ENCODE measurements at regions not wholly inside any gene's neighbourhood (a gene's known extent, or its start where the extent isn't known, plus 50 kb on each side); places are given as distances from the start of the nearest gene placed in this dataset.

- no peak for FAIRE-seq
- Histone ChIP-seq H3K9me3 (ENCODE audit: control insufficient read depth in 2 of 3, insufficient read depth in 1 of 3, low read length in 3 of 3) (no peaks in the 10 kb centered on the region), H3K27ac (ENCODE audit: low read depth in 2 of 2, low read length in 2 of 2) (no peak overlapping the region), H3K4me3 (ENCODE audit: low read length in 3 of 3) (no peak overlapping the region), H3K27me3 (ENCODE audit: control insufficient read depth, insufficient read depth, low read length) (no peaks in the 10 kb centered on the region), H3K36me3 (ENCODE audit: control insufficient read depth in 2 of 3, insufficient read depth in 3 of 3, low read length in 3 of 3) (no peaks in the 10 kb centered on the region), H3K9ac (ENCODE audit: low read length in 3 of 3) (no peak overlapping the region), H3K4me1 (ENCODE audit: control insufficient read depth in 2 of 3, insufficient read depth in 2 of 3, low read depth in 1 of 3, low read length in 3 of 3) (peaks cover 0 to 4% (median 0%) of the 10 kb centered on the region in 3 donors)
- DNase-seq: no peak
- intact Hi-C loops (cut with DNase I): no loop called here
- no peak for TF ChIP-seq CTCF (IDR thresholded peaks at IDR 0.05; ENCODE audit: borderline replicate concordance, extremely low read depth, insufficient read depth)
Measured at GRCh38 chr13:44096901-44097300, 217.2 kb downstream of the LACC1 start.

GRCh38 chr13:44098559-44098958 lies 218.9 kb downstream of the LACC1 start:
- no peak for DNase-seq
- intact Hi-C loops (cut with DNase I): no loop called here
- TF ChIP-seq CTCF (IDR thresholded peaks at IDR 0.05; ENCODE audit: borderline replicate concordance, extremely low read depth, insufficient read depth): no peak
- FAIRE-seq: no peak
- Histone ChIP-seq H3K4me1 (ENCODE audit: control insufficient read depth in 2 of 3, insufficient read depth in 2 of 3, low read depth in 1 of 3, low read length in 3 of 3) (peaks cover 0 to 4% (median 2%) of the 10 kb centered on the region in 3 donors), H3K9me3 (ENCODE audit: control insufficient read depth in 2 of 3, insufficient read depth in 1 of 3, low read length in 3 of 3) (no peaks in the 10 kb centered on the region), H3K36me3 (ENCODE audit: control insufficient read depth in 2 of 3, insufficient read depth in 3 of 3, low read length in 3 of 3) (no peaks in the 10 kb centered on the region), H3K4me3 (ENCODE audit: low read length in 3 of 3) (no peak overlapping the region), H3K27ac (ENCODE audit: low read depth in 2 of 2, low read length in 2 of 2) (no peak overlapping the region), H3K9ac (ENCODE audit: low read length in 3 of 3) (no peak overlapping the region), H3K27me3 (ENCODE audit: control insufficient read depth, insufficient read depth, low read length) (no peaks in the 10 kb centered on the region)

- H3K4me3 ChIP-seq (ENCODE audit: low read length in 3 of 3): no peak overlapping the region
- H3K9me3 ChIP-seq (ENCODE audit: control insufficient read depth in 2 of 3, insufficient read depth in 1 of 3, low read length in 3 of 3): no peaks in the 10 kb centered on the region
- DNase-seq: no peak
- intact Hi-C loops (cut with DNase I): no loop called here
- no peak for TF ChIP-seq CTCF (IDR thresholded peaks at IDR 0.05; ENCODE audit: borderline replicate concordance, extremely low read depth, insufficient read depth)
- no peaks in the 10 kb centered on the region for H3K27me3 ChIP-seq (ENCODE audit: control insufficient read depth, insufficient read depth, low read length)
- H3K9ac ChIP-seq (ENCODE audit: low read length in 3 of 3): no peak overlapping the region
- FAIRE-seq: no peak
- H3K36me3 ChIP-seq (ENCODE audit: control insufficient read depth in 2 of 3, insufficient read depth in 3 of 3, low read length in 3 of 3): no peaks in the 10 kb centered on the region
- no peak overlapping the region for H3K27ac ChIP-seq (ENCODE audit: low read depth in 2 of 2, low read length in 2 of 2)
- peaks cover 0 to 29% (median 13%) of the 10 kb centered on the region in 3 donors for H3K4me1 ChIP-seq (ENCODE audit: control insufficient read depth in 2 of 3, insufficient read depth in 2 of 3, low read depth in 1 of 3, low read length in 3 of 3)
Measured at GRCh38 chr13:44101347-44102083, 221.8 kb downstream of the LACC1 start.

Measured in kidney (tissue), 13 donors.